ENCODE measurements at regions not wholly inside any gene's neighbourhood (a gene's known extent, or its start where the extent isn't known, plus 50 kb on each side); places are given as distances from the start of the nearest gene placed in this dataset.

GRCh38 chr16:5428932-5429331 is 331.3 kb upstream of the EEF2KMT start:
- TF ChIP-seq CTCF (IDR thresholded peaks at IDR 0.05) (no peak), POLR2A (IDR thresholded peaks at IDR 0.05) (no peak)
- no peak overlapping the region for H3K27ac ChIP-seq

GRCh38 chr16:5427571-5427970 is 330.0 kb upstream of the EEF2KMT start:
- intact Hi-C loops (cut with DNase I; ENCODE audit: low total_unique reads): no loop called here
- H3K4me3 ChIP-seq: no peak overlapping the region
- no peaks in the 10 kb centered on the region for H3K9me3 ChIP-seq
- no peak overlapping the region for H3K27ac ChIP-seq
- no peaks in the 10 kb centered on the region for H3K4me1 ChIP-seq
- no peaks in the 10 kb centered on the region for H3K36me3 ChIP-seq
- DNase-seq: no peak
- no peaks in the 10 kb centered on the region for H3K27me3 ChIP-seq
- no peak for TF ChIP-seq CTCF (IDR thresholded peaks at IDR 0.05)

More at GRCh38 chr16:5428932-5429331, 331.3 kb upstream of the EEF2KMT start:
- intact Hi-C loops (cut with DNase I; ENCODE audit: low total_unique reads): no loop called here
- no peaks in the 10 kb centered on the region for H3K36me3 ChIP-seq
- H3K4me1 ChIP-seq: no peaks in the 10 kb centered on the region
- no peak for DNase-seq
- no peak overlapping the region for H3K4me3 ChIP-seq
- H3K9me3 ChIP-seq: no peaks in the 10 kb centered on the region
- H3K27me3 ChIP-seq: no peaks in the 10 kb centered on the region

- Histone ChIP-seq H3K4me3 (no peak overlapping the region), H3K27me3 (no peaks in the 10 kb centered on the region), H3K27ac (no peak overlapping the region), H3K9me3 (no peaks in the 10 kb centered on the region), H3K4me1 (no peaks in the 10 kb centered on the region), H3K36me3 (no peaks in the 10 kb centered on the region)
- TF ChIP-seq CTCF (IDR thresholded peaks at IDR 0.05) (no peak), POLR2A (IDR thresholded peaks at IDR 0.05) (no peak)
- intact Hi-C loops (cut with DNase I; ENCODE audit: low total_unique reads): no loop called here
- no peak for DNase-seq
Measured at GRCh38 chr16:5422643-5423496, 325.3 kb upstream of the EEF2KMT start.

- intact Hi-C loops (cut with DNase I; ENCODE audit: low total_unique reads): no loop called here
- H3K9me3 ChIP-seq: no peaks in the 10 kb centered on the region
- TF ChIP-seq CTCF (IDR thresholded peaks at IDR 0.05) (no peak), POLR2A (IDR thresholded peaks at IDR 0.05) (no peak)
- no peaks in the 10 kb centered on the region for H3K36me3 ChIP-seq
- no peak overlapping the region for H3K27ac ChIP-seq
- no peak for DNase-seq
- no peak overlapping the region for H3K4me3 ChIP-seq
- H3K4me1 ChIP-seq: no peaks in the 10 kb centered on the region
- no peaks in the 10 kb centered on the region for H3K27me3 ChIP-seq
Measured at GRCh38 chr16:5422047-5422446, 324.5 kb upstream of the EEF2KMT start.

- Histone ChIP-seq H3K27me3 (no peaks in the 10 kb centered on the region), H3K4me3 (no peak overlapping the region), H3K36me3 (no peaks in the 10 kb centered on the region), H3K27ac (no peak overlapping the region), H3K9me3 (no peaks in the 10 kb centered on the region), H3K4me1 (no peaks in the 10 kb centered on the region)
- intact Hi-C loops (cut with DNase I; ENCODE audit: low total_unique reads): no loop called here
- TF ChIP-seq POLR2A (IDR thresholded peaks at IDR 0.05) (no peak), CTCF (IDR thresholded peaks at IDR 0.05) (no peak)
- no peak for DNase-seq
Measured at GRCh38 chr16:5416013-5416412, 318.4 kb upstream of the EEF2KMT start.

Measured in uterus (tissue), 3 donors.